ENCODE measurements at regions not wholly inside any gene's neighbourhood (a gene's known extent, or its start where the extent isn't known, plus 50 kb on each side); places are given as distances from the start of the nearest gene placed in this dataset.
"Not testable (repeated sequence)": the region's sequence is repeated elsewhere in the genome, so short reads cannot be mapped to it uniquely, and the experiment has no call there.

DNA sequence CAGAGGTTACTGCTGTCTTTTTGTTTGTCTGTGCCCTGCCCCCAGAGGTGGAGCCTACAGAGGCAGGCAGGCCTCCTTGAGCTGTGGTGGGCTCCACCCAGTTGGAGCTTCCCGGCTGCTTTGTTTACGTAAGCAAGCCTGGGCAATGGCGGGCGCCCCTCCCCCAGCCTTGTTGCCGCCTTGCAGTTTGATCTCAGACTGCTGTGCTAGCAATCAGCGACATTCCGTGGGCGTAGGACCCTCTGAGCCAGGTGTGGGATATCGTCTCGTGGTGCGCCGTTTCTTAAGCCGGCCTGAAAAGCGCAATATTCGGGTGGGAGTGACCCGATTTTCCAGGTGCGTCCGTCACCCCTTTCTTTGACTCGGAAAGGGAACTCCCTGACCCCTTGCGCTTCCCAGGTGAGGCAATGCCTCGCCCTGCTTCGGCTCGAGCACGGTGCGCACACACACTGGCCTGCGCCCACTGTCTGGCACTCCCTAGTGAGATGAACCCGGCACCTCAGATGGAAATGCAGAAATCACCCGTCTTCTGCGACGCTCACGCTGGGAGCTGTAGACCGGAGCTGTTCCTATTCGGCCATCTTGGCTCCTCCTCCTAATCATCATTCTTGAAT is 97.4 kb downstream of the TFPI2 start:
- not testable (repeated sequence) for H3K27me3 Mint-ChIP-seq (ENCODE audit: low read depth); H3K4me1 Mint-ChIP-seq (ENCODE audit: low read depth); ATAC-seq (replicated peaks in 1 of 2); H3K27ac Mint-ChIP-seq; H3K36me3 Mint-ChIP-seq (ENCODE audit: insufficient read depth in 2 of 2); H3K9me3 Mint-ChIP-seq; DNase-seq; H3K4me3 Mint-ChIP-seq

GRCh38 chr7:93779115-93779514 is 111.4 kb downstream of the TFPI2 start:
- ATAC-seq (replicated peaks in 1 of 2) = no peak
- Mint-ChIP-seq H3K36me3 (ENCODE audit: insufficient read depth in 2 of 2) (no peaks in the 10 kb centered on the region), H3K27me3 (ENCODE audit: low read depth) (no peaks in the 10 kb centered on the region), H3K27ac (no peak overlapping the region), H3K4me1 (ENCODE audit: low read depth) (no peaks in the 10 kb centered on the region), H3K9me3 (peaks cover 0 to 2% of the 10 kb centered on the region in 2 donors), H3K4me3 (no peak overlapping the region)
- DNase-seq = no peak

DNA sequence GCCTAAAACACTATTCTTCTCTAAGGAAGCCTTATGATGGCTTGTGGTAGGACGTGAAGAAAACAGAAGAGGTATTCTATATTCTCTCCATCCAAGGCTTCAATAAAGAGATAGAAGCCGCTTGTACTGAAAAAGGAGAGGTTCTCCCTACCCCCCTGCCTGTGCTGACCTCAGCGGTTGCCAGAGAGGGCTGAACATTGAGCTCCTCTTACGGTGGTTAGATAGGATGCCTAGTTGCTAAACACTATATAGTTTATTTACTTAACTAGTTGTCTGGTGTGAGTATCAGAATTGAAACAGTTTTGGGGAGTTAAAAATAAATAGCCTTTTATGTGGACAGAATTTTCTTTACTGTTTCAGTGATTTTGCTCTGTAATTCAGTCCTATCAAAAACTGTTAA is 112.2 kb downstream of the TFPI2 start:
- Mint-ChIP-seq H3K9me3 (peaks cover 0 to 2% of the 10 kb centered on the region in 2 donors), H3K36me3 (ENCODE audit: insufficient read depth in 2 of 2) (no peaks in the 10 kb centered on the region), H3K4me3 (no peak overlapping the region), H3K4me1 (ENCODE audit: low read depth) (no peaks in the 10 kb centered on the region), H3K27ac (no peak overlapping the region), H3K27me3 (ENCODE audit: low read depth) (no peaks in the 10 kb centered on the region)
- no peak for DNase-seq
- ATAC-seq (replicated peaks in 1 of 2) = no peak

DNA sequence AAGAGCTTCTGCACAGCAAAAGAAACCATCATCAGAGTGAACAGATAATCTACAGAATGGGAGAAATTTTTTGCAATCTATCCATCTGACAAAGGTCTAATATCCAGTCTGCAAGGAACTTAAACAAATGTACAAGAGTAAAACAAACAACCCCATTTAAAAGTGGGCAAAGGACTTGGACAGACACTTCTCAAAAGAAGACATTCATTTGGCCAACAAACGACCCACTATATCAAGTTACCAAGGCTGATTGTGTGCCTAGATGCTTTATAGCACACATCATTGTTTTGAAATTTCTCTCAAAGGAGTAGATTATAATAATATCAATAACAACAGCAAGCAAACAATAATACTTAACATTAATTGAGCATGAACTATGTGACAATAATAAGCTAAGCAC is 117.1 kb downstream of the TFPI2 start:
- Mint-ChIP-seq H3K4me1 (ENCODE audit: low read depth) (no peaks in the 10 kb centered on the region), H3K27me3 (ENCODE audit: low read depth) (no peaks in the 10 kb centered on the region), H3K9me3 (peaks cover 4 to 6% of the 10 kb centered on the region in 2 donors), H3K4me3 (no peak overlapping the region), H3K27ac (no peak overlapping the region), H3K36me3 (ENCODE audit: insufficient read depth in 2 of 2) (no peaks in the 10 kb centered on the region)
- no peak for ATAC-seq (replicated peaks in 1 of 2)
- no peak for DNase-seq

GRCh38 chr7:93765475-93765874 is 125.1 kb downstream of the TFPI2 start:
- ATAC-seq (replicated peaks in 1 of 2) (no peak), DNase-seq (no peak)
- Mint-ChIP-seq H3K27me3 (ENCODE audit: low read depth) (no peaks in the 10 kb centered on the region), H3K4me1 (ENCODE audit: low read depth) (no peaks in the 10 kb centered on the region), H3K27ac (no peak overlapping the region), H3K4me3 (no peak overlapping the region), H3K36me3 (ENCODE audit: insufficient read depth in 2 of 2) (no peaks in the 10 kb centered on the region), H3K9me3 (peaks cover 2% of the 10 kb centered on the region in 2 donors)

DNA sequence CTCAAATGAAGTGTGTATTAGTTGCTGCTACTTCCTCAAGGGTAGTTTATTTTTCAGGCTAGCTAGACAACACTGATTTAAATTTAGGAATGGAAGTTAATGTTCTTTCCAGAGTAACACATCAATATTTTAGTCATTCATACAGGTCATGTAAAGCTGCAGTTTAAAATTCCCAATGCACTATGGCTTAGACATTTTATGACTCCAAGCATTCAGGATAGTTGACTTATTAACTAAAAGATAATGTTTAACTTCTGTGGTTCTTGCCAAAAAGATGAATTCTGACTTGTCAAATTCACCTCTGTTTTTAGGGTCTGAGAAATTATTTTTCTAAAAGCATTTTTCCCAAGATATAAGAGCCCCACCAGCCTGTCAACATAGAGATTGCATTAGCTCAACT is 131.9 kb downstream of the TFPI2 start:
- Mint-ChIP-seq H3K4me1 (ENCODE audit: low read depth) (no peaks in the 10 kb centered on the region), H3K4me3 (no peak overlapping the region), H3K36me3 (ENCODE audit: insufficient read depth in 2 of 2) (no peaks in the 10 kb centered on the region), H3K9me3 (no peaks in the 10 kb centered on the region), H3K27me3 (ENCODE audit: low read depth) (no peaks in the 10 kb centered on the region), H3K27ac (no peak overlapping the region)
- no peak for ATAC-seq (replicated peaks in 1 of 2)
- no peak for DNase-seq

DNA sequence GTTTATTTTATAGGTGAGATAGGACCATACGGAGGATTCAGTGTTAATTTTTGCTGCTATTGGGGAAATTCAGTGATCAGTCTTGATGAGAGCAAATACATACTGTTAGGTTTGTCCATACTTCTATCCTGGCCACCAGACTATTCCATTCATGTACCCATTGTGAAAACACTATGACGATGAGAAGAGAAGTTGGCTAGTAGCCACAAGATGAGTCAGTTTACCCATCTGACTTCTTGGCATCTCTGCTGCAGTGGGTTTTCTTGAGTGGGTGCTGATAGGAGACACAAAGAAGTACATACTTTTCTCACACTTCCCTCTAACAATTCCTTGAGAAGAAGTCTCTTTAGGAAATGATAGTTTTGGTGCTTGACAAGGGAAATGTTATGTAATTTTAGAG is 133.1 kb downstream of the TFPI2 start:
- no peak for DNase-seq
- H3K27me3 Mint-ChIP-seq (ENCODE audit: low read depth) = no peaks in the 10 kb centered on the region
- H3K4me1 Mint-ChIP-seq (ENCODE audit: low read depth) = no peaks in the 10 kb centered on the region

GRCh38 chr7:93756890-93757289 is 133.7 kb downstream of the TFPI2 start:
- Mint-ChIP-seq H3K27me3 (ENCODE audit: low read depth) (no peaks in the 10 kb centered on the region), H3K27ac (no peak overlapping the region), H3K9me3 (no peaks in the 10 kb centered on the region), H3K36me3 (ENCODE audit: insufficient read depth in 2 of 2) (no peaks in the 10 kb centered on the region), H3K4me3 (no peak overlapping the region), H3K4me1 (ENCODE audit: low read depth) (no peaks in the 10 kb centered on the region)
- ATAC-seq (replicated peaks in 1 of 2) = no peak
- DNase-seq = no peak

More for the DNA sequence above, 133.1 kb downstream of the TFPI2 start:
- no peak for ATAC-seq (replicated peaks in 1 of 2)
- Mint-ChIP-seq H3K36me3 (ENCODE audit: insufficient read depth in 2 of 2) (no peaks in the 10 kb centered on the region), H3K9me3 (no peaks in the 10 kb centered on the region), H3K4me3 (no peak overlapping the region), H3K27ac (no peak overlapping the region)

GRCh38 chr7:93751421-93751820 is 139.1 kb downstream of the TFPI2 start:
- Mint-ChIP-seq H3K27ac (no peak overlapping the region), H3K4me3 (no peak overlapping the region)
- no peak for DNase-seq

GRCh38 chr7:93750986-93751385 is 139.6 kb downstream of the TFPI2 start:
- DNase-seq (no peak), ATAC-seq (replicated peaks in 1 of 2) (no peak)
- Mint-ChIP-seq H3K4me1 (ENCODE audit: low read depth) (no peaks in the 10 kb centered on the region), H3K27me3 (ENCODE audit: low read depth) (no peaks in the 10 kb centered on the region), H3K4me3 (no peak overlapping the region), H3K9me3 (no peaks in the 10 kb centered on the region), H3K36me3 (ENCODE audit: insufficient read depth in 2 of 2) (no peaks in the 10 kb centered on the region), H3K27ac (no peak overlapping the region)

More at GRCh38 chr7:93751421-93751820, 139.1 kb downstream of the TFPI2 start:
- no peaks in the 10 kb centered on the region for H3K9me3 Mint-ChIP-seq
- ATAC-seq (replicated peaks in 1 of 2) = no peak
- no peaks in the 10 kb centered on the region for H3K36me3 Mint-ChIP-seq (ENCODE audit: insufficient read depth in 2 of 2)
- no peaks in the 10 kb centered on the region for H3K27me3 Mint-ChIP-seq (ENCODE audit: low read depth)
- no peaks in the 10 kb centered on the region for H3K4me1 Mint-ChIP-seq (ENCODE audit: low read depth)

DNA sequence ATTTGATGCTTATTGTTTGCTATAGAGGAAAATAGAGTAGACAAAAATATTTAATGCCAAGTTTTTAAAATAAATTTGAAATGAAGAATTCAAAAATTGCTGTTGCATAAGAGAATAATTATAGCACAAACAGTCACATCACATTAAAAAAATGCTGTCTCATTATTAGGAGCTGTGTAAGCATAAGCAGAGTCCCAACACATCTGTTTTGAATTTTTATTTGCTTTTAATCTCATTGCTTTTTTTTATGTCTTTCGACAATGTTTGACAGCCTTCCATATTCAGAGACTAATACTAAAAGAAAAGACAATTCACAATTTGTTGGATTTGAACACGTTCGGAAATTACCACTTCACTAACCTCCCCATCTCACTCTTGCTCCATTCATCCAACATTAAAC is 143.5 kb downstream of the TFPI2 start:
- DNase-seq (no peak), ATAC-seq (replicated peaks in 1 of 2) (no peak)
- Mint-ChIP-seq H3K9me3 (no peaks in the 10 kb centered on the region), H3K36me3 (ENCODE audit: insufficient read depth in 2 of 2) (no peaks in the 10 kb centered on the region), H3K27ac (no peak overlapping the region), H3K27me3 (ENCODE audit: low read depth) (no peaks in the 10 kb centered on the region), H3K4me3 (no peak overlapping the region), H3K4me1 (ENCODE audit: low read depth) (no peaks in the 10 kb centered on the region)

DNA sequence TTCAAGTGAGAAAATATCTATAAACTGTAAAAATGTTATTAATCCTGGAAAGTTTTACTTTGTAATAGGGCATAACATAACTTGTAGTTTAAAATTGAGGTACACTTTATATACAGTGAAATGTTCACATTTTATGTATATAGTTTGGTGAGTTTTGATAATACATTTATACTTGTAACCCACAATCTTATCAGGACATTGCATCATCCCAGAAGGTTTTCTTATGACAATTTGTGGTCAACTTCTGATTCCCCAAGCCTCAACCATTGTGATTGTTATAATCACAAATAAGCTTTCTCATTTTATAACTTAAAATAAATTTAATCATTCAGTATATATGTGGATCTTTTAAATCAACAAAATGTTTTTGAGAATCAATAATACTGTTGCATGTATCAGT is 151.1 kb downstream of the TFPI2 start:
- no peaks in the 10 kb centered on the region for H3K9me3 Mint-ChIP-seq
- H3K4me3 Mint-ChIP-seq = no peak overlapping the region
- no peak for DNase-seq
- no peak overlapping the region for H3K27ac Mint-ChIP-seq
- H3K4me1 Mint-ChIP-seq (ENCODE audit: low read depth) = no peaks in the 10 kb centered on the region
- H3K36me3 Mint-ChIP-seq (ENCODE audit: insufficient read depth in 2 of 2) = no peaks in the 10 kb centered on the region
- H3K27me3 Mint-ChIP-seq (ENCODE audit: low read depth) = no peaks in the 10 kb centered on the region
- ATAC-seq (replicated peaks in 1 of 2) = no peak

GRCh38 chr7:93737953-93738352 is 152.6 kb downstream of the TFPI2 start:
- no peaks in the 10 kb centered on the region for H3K27me3 Mint-ChIP-seq (ENCODE audit: low read depth)
- no peaks in the 10 kb centered on the region for H3K4me1 Mint-ChIP-seq (ENCODE audit: low read depth)
- H3K36me3 Mint-ChIP-seq (ENCODE audit: insufficient read depth in 2 of 2) = no peaks in the 10 kb centered on the region

GRCh38 chr7:93736668-93737369 is 153.7 kb downstream of the TFPI2 start:
- Mint-ChIP-seq H3K4me3 (no peak overlapping the region), H3K27me3 (ENCODE audit: low read depth) (no peaks in the 10 kb centered on the region), H3K36me3 (ENCODE audit: insufficient read depth in 2 of 2) (no peaks in the 10 kb centered on the region), H3K27ac (no peak overlapping the region), H3K9me3 (no peaks in the 10 kb centered on the region), H3K4me1 (ENCODE audit: low read depth) (no peaks in the 10 kb centered on the region)
- no peak for ATAC-seq (replicated peaks in 1 of 2)
- DNase-seq = no peak

More at GRCh38 chr7:93737953-93738352, 152.6 kb downstream of the TFPI2 start:
- no peak for ATAC-seq (replicated peaks in 1 of 2)
- H3K9me3 Mint-ChIP-seq = no peaks in the 10 kb centered on the region
- DNase-seq = no peak
- H3K27ac Mint-ChIP-seq = no peak overlapping the region
- H3K4me3 Mint-ChIP-seq = no peak overlapping the region
